Psoas muscle (tissue), 7 donors: ENCODE measurements at regions not wholly inside any gene's neighbourhood (a gene's known extent, or its start where the extent isn't known, plus 50 kb on each side); places are given as distances from the start of the nearest gene placed in this dataset.

ENCODE experiments used
- ATAC-seq, 4 donors: fragments of 200-7000 bp; cut with Tn5 transposase; one replicate each; pipeline ENCODE4 v1.9.1; 2020; ENCODE audit warnings: moderate library complexity in 3 of 4, mild to moderate bottlenecking in 2 of 4
- DNase-seq, 2 donors: peaks; one replicate each; pipeline ENCODE4 v3.0.0-alpha.2; 2020
- H3K27ac ChIP-seq: fragments of 200-600 bp; one replicate; pipeline ENCODE4 v1.8.0; 2022
- H3K27me3 ChIP-seq, 3 donors: fragments of 200-600 bp in 1 of 3; one replicate each; pipeline versions ENCODE4 v1.6.1 to v1.8.0; 2013 to 2022; ENCODE audit warnings: low read length in 2 of 3, mild to moderate bottlenecking in 2 of 3, moderate library complexity in 1 of 3; ENCODE audit not compliant: insufficient read depth in 3 of 3
- H3K36me3 ChIP-seq, 2 donors: fragments of 200-600 bp in 1 of 2; one replicate each; pipeline versions ENCODE4 v1.6.1 to v1.8.0; 2013 to 2022; ENCODE audit warnings: low read depth in 1 of 2, mild to moderate bottlenecking in 1 of 2, moderate library complexity in 1 of 2; ENCODE audit not compliant: insufficient read depth in 1 of 2
- H3K4me1 ChIP-seq: fragments of 200-600 bp; one replicate; pipeline ENCODE4 v1.8.0; 2022
- H3K4me3 ChIP-seq: fragments of 200-600 bp; one replicate; pipeline ENCODE4 v1.8.0; 2022; ENCODE audit warnings: mild to moderate bottlenecking
- H3K9me3 ChIP-seq: fragments of 200-600 bp; one replicate; pipeline ENCODE4 v1.8.0; 2022
- WGBS, 3 donors: extraction: QIAGEN DNeasy Blood & Tissue Kit; methylation state at CpG; one replicate each; pipeline versions ENCODE4 v1.1.6 to v1.1.7; 2013; 5-methylcytosine and 5-hydroxymethylcytosine counted together
- intact Hi-C, 2 donors: fragments of 100-400 bp; cut with DNase I; formaldehyde crosslinking; loops; one replicate each; pipeline versions ENCODE4 v1.11.0 to v1.14.2; 2022
- TF ChIP-seq, protein P1 (sequence below): fragments of 200-600 bp; IDR thresholded peaks from one replicate; pipeline ENCODE4 v1.8.0; 2022; ENCODE audit warnings: antibody characterized with exemption
- donor health status: healthy with polysubstance abuse.
- donor health status: DM: no; HTN: no; CAD: no; lungs with moderate emphysema.
- donor health status: Bipolar disorder and iron deficiency.
- donor health status: healthy.
- donor health status: DM: yes; HTN: yes; CAD: no.
- donor health status: DM: no; HTN: no; CAD: no.
- donor health status: DM: yes; HTN: yes; CAD: no.

DNA sequence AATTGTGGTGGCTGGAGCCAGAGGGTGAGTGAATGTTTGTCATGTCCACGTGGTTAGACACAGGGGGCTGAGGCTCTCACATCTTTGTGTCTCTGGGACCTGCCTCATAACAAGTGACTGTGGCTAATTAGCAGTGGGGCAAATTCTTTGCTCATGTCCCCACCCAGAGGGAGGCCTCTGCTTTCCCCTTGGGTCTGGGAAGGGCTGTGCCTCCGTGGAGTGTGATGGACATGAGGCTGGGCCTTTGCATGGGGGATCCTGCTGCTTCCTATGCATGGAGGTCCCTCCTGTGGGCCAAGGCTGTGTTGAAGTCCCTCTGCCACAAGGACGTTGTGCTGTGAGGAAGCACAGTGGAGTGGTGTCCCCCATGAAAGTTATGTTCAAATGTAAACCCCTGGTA, 327.4 kb upstream of the SHH start:
- Histone ChIP-seq H3K4me3 (no peak overlapping the region), H3K27me3 (peaks cover 0 to 2% (median 0%) of the 10 kb centered on the region in 3 donors), H3K4me1 (no peaks in the 10 kb centered on the region), H3K27ac (no peak overlapping the region), H3K9me3 (no peaks in the 10 kb centered on the region), H3K36me3 (no peaks in the 10 kb centered on the region)
- no peak for ATAC-seq
- TF ChIP-seq, protein P1, sequence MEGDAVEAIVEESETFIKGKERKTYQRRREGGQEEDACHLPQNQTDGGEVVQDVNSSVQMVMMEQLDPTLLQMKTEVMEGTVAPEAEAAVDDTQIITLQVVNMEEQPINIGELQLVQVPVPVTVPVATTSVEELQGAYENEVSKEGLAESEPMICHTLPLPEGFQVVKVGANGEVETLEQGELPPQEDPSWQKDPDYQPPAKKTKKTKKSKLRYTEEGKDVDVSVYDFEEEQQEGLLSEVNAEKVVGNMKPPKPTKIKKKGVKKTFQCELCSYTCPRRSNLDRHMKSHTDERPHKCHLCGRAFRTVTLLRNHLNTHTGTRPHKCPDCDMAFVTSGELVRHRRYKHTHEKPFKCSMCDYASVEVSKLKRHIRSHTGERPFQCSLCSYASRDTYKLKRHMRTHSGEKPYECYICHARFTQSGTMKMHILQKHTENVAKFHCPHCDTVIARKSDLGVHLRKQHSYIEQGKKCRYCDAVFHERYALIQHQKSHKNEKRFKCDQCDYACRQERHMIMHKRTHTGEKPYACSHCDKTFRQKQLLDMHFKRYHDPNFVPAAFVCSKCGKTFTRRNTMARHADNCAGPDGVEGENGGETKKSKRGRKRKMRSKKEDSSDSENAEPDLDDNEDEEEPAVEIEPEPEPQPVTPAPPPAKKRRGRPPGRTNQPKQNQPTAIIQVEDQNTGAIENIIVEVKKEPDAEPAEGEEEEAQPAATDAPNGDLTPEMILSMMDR, result no peak
- intact Hi-C loops, result no loop called here
- no peak for DNase-seq
- whole genome bisulfite sequencing, 3 donors, result 50 to 54% (median 51%) methylated on average over 3 of the region's 3 CpGs

DNA sequence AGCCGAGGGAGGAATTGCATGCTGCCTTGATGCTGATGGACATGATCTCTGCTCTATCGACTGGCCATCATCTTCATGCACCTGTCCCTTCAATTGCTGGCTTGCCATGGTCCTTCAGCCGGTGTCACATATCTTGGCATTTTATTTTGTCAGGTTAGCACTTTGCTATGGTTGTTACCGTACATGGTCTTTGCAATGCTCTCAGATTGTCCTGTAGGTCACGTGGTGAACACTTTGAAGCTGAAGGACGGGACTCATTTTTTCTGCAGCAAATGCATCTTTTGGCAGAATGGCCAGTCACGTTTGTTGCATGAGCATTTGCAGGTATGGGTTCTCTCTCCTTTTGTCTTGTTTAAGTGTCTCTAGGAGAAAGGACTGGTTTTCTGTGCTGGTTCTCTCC, 326.8 kb upstream of the SHH start:
- WGBS, 3 donors, result 70 to 78% (median 72%) methylated on average over 7 of the region's 7 CpGs
- ATAC-seq, result no peak
- peaks cover 0 to 2% (median 0%) of the 10 kb centered on the region in 3 donors for H3K27me3 ChIP-seq

DNA sequence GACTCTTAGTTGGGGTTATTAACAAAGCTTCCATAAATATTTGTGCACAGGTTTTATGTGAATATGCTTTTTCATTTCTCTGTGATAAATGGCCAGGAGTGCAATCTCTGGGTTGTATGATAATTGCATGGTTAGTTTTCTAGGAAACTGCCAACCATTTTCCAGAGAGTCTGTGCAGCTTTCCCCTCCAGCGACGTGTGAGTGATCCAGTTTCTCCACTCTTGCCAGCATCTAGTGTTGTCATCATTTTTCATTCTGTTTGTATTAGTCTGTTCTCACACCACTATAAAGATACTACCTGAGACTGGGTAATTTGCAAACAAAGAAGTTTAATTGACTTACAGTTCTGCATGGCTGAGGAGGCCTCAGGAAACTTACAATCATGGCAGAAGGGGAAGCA, 319.6 kb upstream of the SHH start:
- Histone ChIP-seq H3K9me3 (no peaks in the 10 kb centered on the region), H3K4me3 (no peak overlapping the region), H3K36me3 (no peaks in the 10 kb centered on the region), H3K4me1 (no peaks in the 10 kb centered on the region), H3K27ac (no peak overlapping the region), H3K27me3 (peaks cover 0 to 2% (median 0%) of the 10 kb centered on the region in 3 donors)
- 74 to 82% (median 77%) methylated on average over 2 of the region's 2 CpGs for WGBS, 3 donors
- intact Hi-C loops, result no loop called here
- ATAC-seq (no peak), DNase-seq (no peak)
- TF ChIP-seq, protein P1, result no peak

More for the DNA sequence above, 326.8 kb upstream of the SHH start:
- no peak for DNase-seq
- TF ChIP-seq, protein P1, result no peak
- no peaks in the 10 kb centered on the region for H3K9me3 ChIP-seq
- no peaks in the 10 kb centered on the region for H3K4me1 ChIP-seq
- intact Hi-C loops, result no loop called here
- H3K27ac ChIP-seq, result no peak overlapping the region
- no peak overlapping the region for H3K4me3 ChIP-seq
- no peaks in the 10 kb centered on the region for H3K36me3 ChIP-seq

DNA sequence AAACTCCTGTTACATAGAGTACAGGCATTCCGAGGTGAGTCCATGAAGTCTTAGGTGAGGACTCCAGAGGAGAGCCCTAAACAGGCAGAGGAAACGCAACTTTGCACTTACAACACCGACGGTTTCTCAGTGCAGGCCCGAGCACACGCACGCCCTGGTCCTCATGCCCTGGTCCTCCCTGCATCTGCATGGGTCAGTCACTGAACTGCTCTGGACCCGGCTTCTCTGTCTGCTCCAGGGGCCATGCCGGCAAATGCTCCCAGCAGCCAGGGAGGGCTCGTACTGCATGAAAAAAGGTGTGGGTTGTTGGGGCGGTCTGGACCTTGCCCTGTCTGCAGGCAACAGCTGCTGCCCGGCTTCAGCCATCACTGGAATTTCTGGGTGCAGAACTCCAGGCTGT, 317.3 kb upstream of the SHH start:
- Histone ChIP-seq H3K9me3 (no peaks in the 10 kb centered on the region), H3K4me3 (no peak overlapping the region), H3K36me3 (no peaks in the 10 kb centered on the region), H3K27me3 (peaks cover 0 to 2% (median 0%) of the 10 kb centered on the region in 3 donors), H3K27ac (no peak overlapping the region), H3K4me1 (no peaks in the 10 kb centered on the region)
- TF ChIP-seq, protein P1, result no peak
- 69 to 74% (median 74%) methylated on average over 12 of the region's 12 CpGs for WGBS, 3 donors
- no peak for ATAC-seq
- intact Hi-C loops, result no loop called here
- no peak for DNase-seq

DNA sequence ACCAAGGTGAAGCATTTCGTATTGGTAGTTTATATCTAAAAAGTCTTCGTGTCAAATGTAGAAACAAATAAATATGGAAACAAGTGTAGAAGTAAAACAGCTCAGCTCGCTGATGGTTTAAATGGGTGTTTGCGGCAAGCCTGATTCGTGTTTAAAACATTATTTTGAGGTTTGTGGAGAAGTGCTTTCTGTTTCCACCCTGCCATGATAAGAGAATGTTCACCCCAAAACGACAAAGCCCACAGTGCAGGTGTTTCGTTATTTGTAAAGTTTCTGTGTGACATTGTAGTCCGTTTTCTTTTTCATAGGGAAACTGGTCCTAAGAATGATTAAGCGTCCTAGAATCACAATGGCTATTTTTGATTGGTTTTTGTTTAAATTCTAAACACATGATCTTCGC, 316.2 kb upstream of the SHH start:
- no peak for DNase-seq
- intact Hi-C loops, result no loop called here
- TF ChIP-seq, protein P1, result no peak
- Histone ChIP-seq H3K9me3 (no peaks in the 10 kb centered on the region), H3K4me1 (no peaks in the 10 kb centered on the region), H3K27ac (no peak overlapping the region), H3K36me3 (no peaks in the 10 kb centered on the region), H3K4me3 (no peak overlapping the region), H3K27me3 (peaks cover 0 to 2% (median 0%) of the 10 kb centered on the region in 3 donors)
- WGBS, 3 donors, result 88 to 89% (median 89%) methylated on average over 10 of the region's 10 CpGs
- ATAC-seq, result no peak
